Suprapubic skin (tissue), 4 donors: ENCODE measurements at regions not wholly inside any gene's neighbourhood (a gene's known extent, or its start where the extent isn't known, plus 50 kb on each side); places are given as distances from the start of the nearest gene placed in this dataset.

Source experiments
- DNase-seq, 2 donors: peaks; one replicate each; pipeline ENCODE4 v3.0.0-alpha.2; 2019; ENCODE audit warnings: low spot score in 2 of 2
- H3K27ac ChIP-seq: fragments of 200-600 bp; sonication (generic); one replicate; pipeline ENCODE4 v1.5.1; 2019
- H3K27me3 ChIP-seq: fragments of 200-600 bp; sonication (generic); one replicate; pipeline ENCODE4 v1.5.1; 2019
- H3K36me3 ChIP-seq: fragments of 200-600 bp; sonication (generic); one replicate; pipeline ENCODE4 v1.5.1; 2019
- H3K4me1 ChIP-seq: fragments of 200-600 bp; sonication (generic); one replicate; pipeline ENCODE4 v1.5.1; 2019
- H3K4me3 ChIP-seq: fragments of 200-600 bp; sonication (generic); one replicate; pipeline ENCODE4 v1.5.1; 2019; ENCODE audit warnings: mild to moderate bottlenecking
- H3K9me3 ChIP-seq: fragments of 200-600 bp; sonication (generic); one replicate; pipeline ENCODE4 v1.5.1; 2019
- EP300 ChIP-seq: sonication (generic); formaldehyde crosslinking; IDR thresholded peaks from one replicate; pipeline ENCODE4 v1.6.1; 2017; ENCODE audit warnings: antibody characterized with exemption
- POLR2A ChIP-seq, 2 donors: fragments of 450-650 bp; IDR thresholded peaks; one replicate each; pipeline ENCODE4 v1.6.1; 2017; ENCODE audit warnings: antibody characterized with exemption in 2 of 2, mild to moderate bottlenecking in 2 of 2, moderate library complexity in 2 of 2
- POLR2AphosphoS5 ChIP-seq, 3 donors: sonication (generic); formaldehyde crosslinking; IDR thresholded peaks; one replicate each; pipeline ENCODE4 v1.6.1; 2017; ENCODE audit warnings: antibody characterized with exemption in 3 of 3
- WGBS: methylation state at CpG from one replicate; pipeline ENCODE4 v1.1.5; 2018; 5-methylcytosine and 5-hydroxymethylcytosine counted together
- TF ChIP-seq, protein P1 (sequence below), 2 donors: fragments of 200-600 bp in 1 of 2; fragments of 450-650 bp in 1 of 2; sonication (generic) in 1 of 2; IDR thresholded peaks; one replicate each; pipeline ENCODE4 v1.5.1; 2016 to 2019; ENCODE audit warnings: antibody characterized with exemption in 2 of 2, mild to moderate bottlenecking in 1 of 2, moderate library complexity in 1 of 2

DNA sequence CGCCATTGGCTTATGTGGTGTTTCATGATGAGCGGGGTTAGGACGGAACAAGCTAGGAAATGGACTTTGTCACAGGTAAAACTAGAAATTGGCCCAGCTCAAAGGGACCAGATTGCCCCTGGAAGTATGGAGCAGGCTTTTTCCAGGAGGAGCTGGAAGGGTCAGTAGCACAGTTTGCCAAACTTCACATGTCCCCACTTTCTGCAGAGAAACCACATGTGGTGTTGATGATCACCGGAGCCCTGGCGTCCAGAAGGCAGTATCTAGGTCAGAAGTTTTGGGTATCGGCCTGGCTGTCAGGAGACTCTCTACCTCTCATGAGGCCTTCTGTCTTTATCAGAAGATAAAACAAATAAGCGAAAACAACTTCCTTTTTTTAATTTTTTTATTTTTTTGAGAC lies 248.5 kb downstream of the SOX9 start:
- Histone ChIP-seq H3K4me1 (peaks cover 7% of the 10 kb centered on the region), H3K36me3 (no peaks in the 10 kb centered on the region), H3K9me3 (no peaks in the 10 kb centered on the region), H3K4me3 (no peak overlapping the region), H3K27me3 (peaks cover 6% of the 10 kb centered on the region), H3K27ac (no peak overlapping the region)
- 90% methylated on average over 7 of the region's 7 CpGs for WGBS
- no peak for DNase-seq
- TF ChIP-seq EP300 (no peak), POLR2AphosphoS5 (IDR thresholded peaks at IDR 0.05) (no peak), POLR2A (IDR thresholded peaks at IDR 0.05) (no peak)
- TF ChIP-seq, protein P1, sequence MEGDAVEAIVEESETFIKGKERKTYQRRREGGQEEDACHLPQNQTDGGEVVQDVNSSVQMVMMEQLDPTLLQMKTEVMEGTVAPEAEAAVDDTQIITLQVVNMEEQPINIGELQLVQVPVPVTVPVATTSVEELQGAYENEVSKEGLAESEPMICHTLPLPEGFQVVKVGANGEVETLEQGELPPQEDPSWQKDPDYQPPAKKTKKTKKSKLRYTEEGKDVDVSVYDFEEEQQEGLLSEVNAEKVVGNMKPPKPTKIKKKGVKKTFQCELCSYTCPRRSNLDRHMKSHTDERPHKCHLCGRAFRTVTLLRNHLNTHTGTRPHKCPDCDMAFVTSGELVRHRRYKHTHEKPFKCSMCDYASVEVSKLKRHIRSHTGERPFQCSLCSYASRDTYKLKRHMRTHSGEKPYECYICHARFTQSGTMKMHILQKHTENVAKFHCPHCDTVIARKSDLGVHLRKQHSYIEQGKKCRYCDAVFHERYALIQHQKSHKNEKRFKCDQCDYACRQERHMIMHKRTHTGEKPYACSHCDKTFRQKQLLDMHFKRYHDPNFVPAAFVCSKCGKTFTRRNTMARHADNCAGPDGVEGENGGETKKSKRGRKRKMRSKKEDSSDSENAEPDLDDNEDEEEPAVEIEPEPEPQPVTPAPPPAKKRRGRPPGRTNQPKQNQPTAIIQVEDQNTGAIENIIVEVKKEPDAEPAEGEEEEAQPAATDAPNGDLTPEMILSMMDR (IDR thresholded peaks at IDR 0.05) = no peak

DNA sequence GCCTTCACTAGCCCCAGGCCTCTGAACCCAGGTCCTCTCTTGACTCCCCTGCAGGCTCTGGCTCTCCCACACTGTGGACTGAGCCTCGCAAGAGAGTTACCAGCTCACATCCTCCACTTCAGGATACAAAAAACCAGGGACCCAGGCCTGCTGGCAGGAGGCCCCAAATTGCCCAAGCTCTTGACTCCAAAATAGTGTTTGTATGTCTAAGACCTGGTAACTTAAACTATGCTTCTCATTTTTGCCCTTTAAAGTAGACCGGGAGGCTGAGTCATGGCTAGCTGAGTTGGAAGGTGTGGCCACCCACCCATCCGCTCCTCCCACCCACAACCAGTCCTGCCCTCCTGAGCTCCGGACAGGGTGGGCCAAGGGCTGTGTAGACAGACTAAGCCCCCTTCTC lies 250.0 kb downstream of the SOX9 start:
- H3K36me3 ChIP-seq = no peaks in the 10 kb centered on the region
- no peak overlapping the region for H3K4me3 ChIP-seq
- no peak for DNase-seq
- H3K27me3 ChIP-seq = peaks cover 5% of the 10 kb centered on the region
- H3K9me3 ChIP-seq = no peaks in the 10 kb centered on the region
- WGBS = 82% methylated on average over 4 of the region's 4 CpGs
- H3K4me1 ChIP-seq = peaks cover 9% of the 10 kb centered on the region
- no peak overlapping the region for H3K27ac ChIP-seq
- TF ChIP-seq, protein P1 (IDR thresholded peaks at IDR 0.05) = no peak
- TF ChIP-seq POLR2AphosphoS5 (IDR thresholded peaks at IDR 0.05) (no peak), EP300 (no peak), POLR2A (IDR thresholded peaks at IDR 0.05) (no peak)

DNA sequence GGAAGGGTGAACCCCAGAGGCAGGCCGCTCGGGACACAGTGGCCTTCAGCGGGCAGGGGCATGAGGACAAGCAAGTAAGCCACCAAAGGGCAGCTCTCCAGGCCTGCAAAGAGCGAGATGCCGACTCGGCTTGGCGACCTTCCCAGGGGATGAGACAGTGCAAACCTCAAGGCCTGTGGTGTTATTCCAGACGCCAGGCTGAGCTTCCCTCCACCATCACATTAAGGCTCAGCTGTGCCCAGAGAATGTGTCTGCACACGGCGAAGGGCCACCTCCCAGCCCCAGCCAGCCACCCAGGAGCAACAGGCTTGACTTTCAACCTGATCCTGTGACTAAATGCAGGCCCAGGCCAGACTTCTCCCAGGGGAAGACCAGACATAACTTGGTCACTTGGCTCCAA lies 251.4 kb downstream of the SOX9 start:
- H3K4me3 ChIP-seq = no peak overlapping the region
- H3K27me3 ChIP-seq = peaks cover 5% of the 10 kb centered on the region
- no peaks in the 10 kb centered on the region for H3K36me3 ChIP-seq
- TF ChIP-seq POLR2AphosphoS5 (IDR thresholded peaks at IDR 0.05) = no peak
- TF ChIP-seq, protein P1 (IDR thresholded peaks at IDR 0.05) = no peak
- no peak for DNase-seq
- no peaks in the 10 kb centered on the region for H3K9me3 ChIP-seq
- H3K27ac ChIP-seq = no peak overlapping the region
- 83% methylated on average over 9 of the region's 10 CpGs for WGBS
- peaks cover 13% of the 10 kb centered on the region for H3K4me1 ChIP-seq

DNA sequence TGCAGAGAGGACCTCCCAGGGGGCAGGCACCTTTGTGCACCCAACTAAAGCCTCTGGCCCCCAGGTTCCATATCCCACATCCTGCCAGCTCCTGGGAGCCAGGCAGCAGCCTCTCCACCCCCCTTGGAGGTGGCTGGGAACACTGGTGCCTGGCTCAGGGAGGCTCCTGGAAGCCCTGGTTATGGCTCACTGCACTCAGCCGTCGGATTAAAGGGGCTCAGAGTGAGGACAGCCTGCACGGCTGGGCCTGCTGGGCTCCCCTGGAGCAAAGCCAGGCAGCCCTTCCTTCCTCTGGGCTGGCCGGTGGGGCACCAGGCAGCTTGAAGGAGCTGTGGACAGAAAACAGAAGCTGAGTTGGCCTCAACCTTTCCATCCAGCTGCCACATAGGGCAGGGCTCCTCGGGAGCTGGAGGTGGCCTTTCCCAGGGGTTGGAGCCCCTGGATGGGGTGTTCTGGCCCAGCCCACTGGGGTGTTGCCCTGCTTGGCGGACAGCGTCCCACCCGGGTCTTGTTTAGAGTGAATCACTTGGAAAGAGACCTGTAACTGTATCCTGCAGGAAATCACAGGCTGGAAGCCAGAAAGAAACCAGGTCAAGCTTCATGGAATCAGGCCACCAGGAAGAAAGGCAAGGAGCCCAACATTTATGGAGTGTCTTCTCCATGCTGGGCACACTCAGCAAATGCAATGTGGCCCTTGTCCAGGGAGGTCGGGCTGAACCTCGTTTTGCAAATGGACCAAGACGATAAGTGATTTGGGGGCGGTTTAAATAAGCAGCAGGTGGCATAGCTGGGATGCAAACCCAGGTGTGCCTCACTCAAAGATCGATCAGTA lies 253.3 kb downstream of the SOX9 start:
- Histone ChIP-seq H3K4me1 (peaks cover 15% of the 10 kb centered on the region), H3K4me3 (no peak overlapping the region), H3K36me3 (no peaks in the 10 kb centered on the region), H3K27ac (no peak overlapping the region), H3K27me3 (peaks cover 5% of the 10 kb centered on the region), H3K9me3 (no peaks in the 10 kb centered on the region)
- TF ChIP-seq POLR2A (IDR thresholded peaks at IDR 0.05) (no peak), POLR2AphosphoS5 (IDR thresholded peaks at IDR 0.05) (no peak), EP300 (no peak)
- TF ChIP-seq, protein P1 (IDR thresholded peaks at IDR 0.05) = no peak
- WGBS = 40% methylated on average over 3 of the region's 13 CpGs
- DNase-seq = no peak

DNA sequence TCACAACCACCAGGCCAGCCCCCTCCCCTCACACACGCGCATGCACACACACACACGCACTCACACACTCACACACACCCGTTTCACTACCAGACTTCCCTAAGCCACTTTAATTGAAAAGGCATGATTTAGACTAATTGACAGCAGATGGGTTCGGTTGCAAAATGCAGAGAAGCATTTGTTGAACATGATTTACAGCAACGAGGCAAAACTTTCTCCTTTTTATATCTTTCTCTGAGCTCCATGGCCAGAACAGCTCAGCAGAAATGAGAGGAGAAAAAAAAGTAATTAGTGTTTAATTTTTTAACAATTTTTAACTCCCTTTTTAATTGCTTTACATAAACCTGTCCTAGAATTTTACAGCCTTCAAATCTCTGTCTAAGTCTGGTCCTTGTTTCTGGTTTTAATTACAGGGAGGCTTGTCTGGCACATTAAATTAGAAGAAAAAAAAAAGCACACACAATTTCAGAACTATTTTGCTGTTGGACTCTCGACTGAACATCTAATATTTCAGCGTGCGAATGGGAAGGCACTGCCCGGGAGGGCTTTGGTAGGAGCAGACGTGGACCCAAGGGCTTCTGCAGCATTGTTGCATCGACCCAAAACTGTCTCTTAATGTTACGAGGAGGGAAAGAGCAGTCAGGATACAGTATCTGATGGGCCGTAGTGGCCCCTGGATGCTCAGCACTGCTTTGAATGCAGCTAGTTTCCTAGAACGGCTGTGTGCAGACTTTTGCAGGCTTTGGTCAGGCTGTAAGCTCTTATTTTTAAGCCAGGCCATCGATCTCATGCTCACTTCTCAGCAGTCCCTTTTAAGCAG lies 255.9 kb downstream of the SOX9 start:
- no peaks in the 10 kb centered on the region for H3K36me3 ChIP-seq
- H3K27ac ChIP-seq = no peak overlapping the region
- no peak for DNase-seq
- WGBS = 60% methylated on average over 16 of the region's 16 CpGs
- H3K9me3 ChIP-seq = no peaks in the 10 kb centered on the region
- no peak for TF ChIP-seq POLR2A (IDR thresholded peaks at IDR 0.05)
- TF ChIP-seq EP300 = no peak
- TF ChIP-seq POLR2AphosphoS5 (IDR thresholded peaks at IDR 0.05) = no peak
- TF ChIP-seq, protein P1 (IDR thresholded peaks at IDR 0.05) = no peak
- no peak overlapping the region for H3K4me3 ChIP-seq
- H3K4me1 ChIP-seq = peaks cover 15% of the 10 kb centered on the region
- peaks cover 4% of the 10 kb centered on the region for H3K27me3 ChIP-seq
